Activated CD4-positive, CD25-positive, alpha-beta regulatory T cell (primary cell): ENCODE measurements at regions not wholly inside any gene's neighbourhood (a gene's known extent, or its start where the extent isn't known, plus 50 kb on each side); places are given as distances from the start of the nearest gene placed in this dataset.

Experiments
- DNase-seq, 4 experiments: peaks; one replicate each; lab custom pipeline; 2025; lab: John Stamatoyannopoulos, UW

DNA sequence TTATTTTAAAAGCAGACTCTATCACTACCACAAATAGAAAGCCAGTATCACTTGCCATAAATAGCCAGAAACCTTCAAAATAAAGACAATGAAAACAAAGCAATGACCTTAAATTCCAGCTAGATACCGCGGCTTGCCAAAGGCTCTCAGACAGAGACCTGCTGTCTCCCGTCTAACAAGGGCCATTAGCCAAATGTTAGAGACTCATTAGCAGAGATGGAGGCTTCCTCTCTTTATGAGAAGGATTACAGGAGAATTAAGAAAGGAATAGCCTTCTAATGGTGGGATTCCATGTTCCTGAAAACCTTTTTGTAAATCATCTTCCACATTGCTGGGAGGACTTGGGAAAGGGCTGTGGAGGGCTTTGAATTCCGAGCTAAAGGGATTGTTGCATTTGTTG lies 206.7 kb downstream of the AACS start:
- DNase-seq: no peak

DNA sequence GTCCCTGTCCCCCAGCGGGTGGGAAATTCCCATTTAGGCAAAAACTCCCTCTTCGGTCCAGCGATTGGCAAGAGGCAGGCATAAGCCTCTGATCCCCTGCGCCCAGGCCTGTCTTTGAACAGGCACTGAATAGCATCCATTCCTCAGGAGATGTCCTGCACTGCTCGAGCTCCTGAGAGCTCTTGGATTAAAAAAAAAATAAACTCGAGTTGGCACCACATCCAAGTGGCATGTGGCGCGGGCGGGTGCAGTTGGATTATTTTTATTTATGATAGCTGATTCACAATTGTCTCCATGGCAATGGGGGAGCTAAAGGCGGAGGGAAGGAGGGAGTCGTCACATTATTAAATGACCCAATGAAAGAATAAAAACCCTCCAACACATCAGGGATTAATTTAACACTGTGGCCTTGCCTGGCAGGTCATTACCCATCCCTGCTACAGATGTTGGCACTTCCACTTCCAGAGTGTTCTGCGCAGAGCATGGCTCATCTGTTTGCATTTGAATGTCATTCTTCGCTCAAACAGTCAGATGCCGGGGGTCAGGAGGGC lies 207.2 kb downstream of the AACS start:
- DNase-seq: no peak

DNA sequence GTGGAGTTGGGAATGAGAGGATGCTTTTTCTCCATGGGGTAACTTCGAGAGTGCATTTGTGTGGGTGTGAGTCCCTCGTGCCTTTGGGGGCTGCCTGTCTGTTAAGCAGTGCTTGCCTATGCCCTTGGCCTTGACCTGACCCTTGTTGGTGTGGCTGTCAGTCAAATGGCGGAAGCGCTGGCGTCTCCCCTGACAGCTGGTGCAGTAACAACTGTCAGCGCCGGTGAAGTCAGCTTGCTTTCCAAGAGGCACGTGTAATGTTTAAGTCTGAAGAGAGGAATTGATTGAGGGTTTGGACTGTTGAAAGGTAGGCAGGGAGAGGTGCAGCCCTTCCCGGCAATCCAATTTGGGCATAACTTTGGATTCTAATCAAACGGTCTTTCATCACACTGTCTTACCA lies 211.3 kb downstream of the AACS start:
- no peak for DNase-seq

DNA sequence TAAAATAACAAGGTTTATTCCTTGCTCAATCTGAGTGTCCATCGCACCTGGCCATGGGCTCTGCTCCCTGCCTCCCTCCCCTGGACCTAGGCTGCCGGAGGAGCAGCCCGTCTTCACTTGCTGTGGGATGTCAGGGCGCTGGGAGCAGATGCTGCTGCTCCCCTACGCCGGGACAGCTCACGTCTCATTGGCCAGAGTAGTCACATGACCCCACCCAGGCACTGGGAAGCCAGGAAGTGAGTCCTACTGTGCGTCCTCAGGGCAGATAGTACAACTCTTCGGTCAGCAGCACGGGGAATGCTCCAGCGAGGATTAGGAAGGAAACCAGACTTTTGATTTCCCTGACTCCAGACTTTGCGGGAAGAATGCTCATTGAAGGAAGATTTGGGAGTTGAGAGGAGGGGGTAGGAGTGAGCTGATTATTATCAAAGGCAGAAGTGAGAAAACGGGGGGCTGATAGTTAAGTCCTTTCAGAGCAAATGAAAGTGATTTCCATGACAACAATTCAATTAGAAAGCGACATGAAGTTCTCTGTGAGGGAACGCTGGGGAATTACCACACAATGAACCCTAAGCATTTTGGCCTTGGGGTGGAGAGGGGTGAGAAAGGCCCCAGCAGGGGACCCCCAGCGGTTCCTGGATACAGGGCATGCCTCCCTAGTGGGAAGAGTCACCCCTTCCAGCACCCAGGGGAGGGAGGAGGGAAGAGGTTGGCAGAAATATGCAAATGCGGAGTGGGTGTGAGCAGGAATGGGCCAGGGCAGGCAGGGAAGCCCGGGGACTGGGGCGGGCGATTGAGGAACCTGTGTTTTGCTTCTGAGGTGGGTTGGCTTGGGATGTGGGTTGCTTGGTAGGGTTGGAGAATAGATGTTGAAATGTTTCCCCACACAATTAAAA lies 215.5 kb downstream of the AACS start:
- DNase-seq: no peak

DNA sequence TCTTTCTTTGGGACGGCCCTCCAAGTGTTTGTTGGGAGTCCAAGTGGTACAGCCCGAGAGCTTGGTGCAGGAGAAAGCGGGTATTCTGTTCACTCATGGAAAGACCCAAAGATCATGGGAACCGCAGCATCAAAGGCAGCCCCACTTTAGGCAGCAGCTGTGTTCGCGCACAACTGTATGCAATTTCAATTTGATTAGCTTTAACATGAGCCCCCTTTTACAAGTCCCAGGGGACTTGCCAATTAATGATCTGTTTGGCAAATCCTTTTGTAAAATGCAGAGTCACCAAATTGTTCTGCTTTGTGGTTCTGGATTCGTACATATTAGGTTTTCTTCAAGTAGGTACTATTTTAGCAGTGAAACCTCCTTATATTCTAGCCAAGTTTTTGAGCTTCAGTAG lies 217.7 kb downstream of the AACS start:
- no peak for DNase-seq

DNA sequence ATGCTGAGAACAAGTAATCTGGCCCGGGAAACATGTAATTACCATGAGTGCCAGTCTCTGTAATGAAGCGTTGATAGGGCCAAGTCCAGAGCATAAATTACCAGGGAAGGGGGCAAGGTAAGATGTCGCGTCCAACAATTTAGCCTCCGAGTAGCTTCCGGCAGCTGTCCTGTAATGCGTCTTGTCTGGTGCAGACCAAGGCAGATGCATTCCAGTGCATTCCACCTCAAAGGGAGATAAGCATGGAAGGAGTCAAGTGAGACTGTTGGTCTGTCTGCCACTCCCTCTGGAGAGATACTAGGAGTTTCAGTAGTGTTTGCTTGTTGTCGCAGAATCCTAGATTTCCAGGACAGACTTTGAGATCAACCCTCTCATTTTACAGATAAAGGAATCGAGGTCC lies 218.3 kb downstream of the AACS start:
- DNase-seq: no peak

DNA sequence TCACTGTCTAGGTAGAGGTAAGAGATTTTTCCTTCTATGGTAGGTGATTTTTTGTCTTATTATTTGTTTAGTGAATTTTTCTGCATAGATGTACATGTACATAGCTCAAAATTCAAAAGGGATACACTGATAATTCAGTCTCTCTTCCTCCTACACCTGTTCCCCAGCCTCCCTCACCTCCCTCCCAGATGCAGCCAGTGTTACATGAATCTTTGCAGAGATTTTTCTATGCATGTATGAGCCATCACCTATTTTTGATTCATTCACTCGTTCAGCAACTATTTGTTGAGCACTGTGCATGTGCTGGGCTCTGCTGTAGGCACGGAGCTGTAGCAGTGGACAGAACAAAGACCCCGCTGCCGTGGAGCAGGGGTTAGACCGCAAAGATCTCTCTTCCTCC lies 218.9 kb downstream of the AACS start:
- DNase-seq: no peak

DNA sequence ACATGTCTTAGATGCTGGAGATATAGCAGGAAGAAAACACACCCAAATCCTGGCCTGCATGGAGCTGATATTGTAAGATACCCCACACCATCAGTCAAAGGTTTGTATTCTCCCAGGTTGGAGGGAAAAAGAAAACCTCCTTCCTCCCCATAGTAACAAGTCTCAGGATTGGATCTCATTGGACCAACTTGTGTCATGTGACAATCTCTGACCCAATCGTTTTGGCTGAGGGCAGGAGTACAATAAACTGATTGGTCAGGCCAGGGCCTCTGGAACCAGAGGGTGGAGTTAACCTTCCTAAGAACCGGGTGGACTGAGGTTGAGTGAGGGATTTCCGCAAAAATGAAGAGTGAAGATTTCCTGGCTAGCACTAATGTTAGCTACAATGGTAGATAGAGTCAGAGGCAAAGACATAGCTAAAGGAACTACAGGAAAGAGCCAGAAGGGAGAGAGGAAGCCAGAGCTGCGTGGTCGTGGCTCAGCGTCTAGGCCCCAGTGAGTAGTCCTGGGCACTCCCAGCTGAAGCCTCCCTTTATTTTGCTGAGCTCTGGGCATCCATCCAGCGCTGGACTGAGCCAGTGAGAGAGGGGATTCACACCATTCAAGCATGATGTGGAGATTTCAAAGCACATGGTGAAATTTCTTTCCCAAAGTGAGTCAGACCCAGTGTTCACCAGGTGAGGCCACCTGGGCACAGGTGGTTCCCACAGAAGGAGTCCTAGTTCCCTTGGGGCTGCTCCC lies 219.9 kb downstream of the AACS start:
- no peak for DNase-seq

DNA sequence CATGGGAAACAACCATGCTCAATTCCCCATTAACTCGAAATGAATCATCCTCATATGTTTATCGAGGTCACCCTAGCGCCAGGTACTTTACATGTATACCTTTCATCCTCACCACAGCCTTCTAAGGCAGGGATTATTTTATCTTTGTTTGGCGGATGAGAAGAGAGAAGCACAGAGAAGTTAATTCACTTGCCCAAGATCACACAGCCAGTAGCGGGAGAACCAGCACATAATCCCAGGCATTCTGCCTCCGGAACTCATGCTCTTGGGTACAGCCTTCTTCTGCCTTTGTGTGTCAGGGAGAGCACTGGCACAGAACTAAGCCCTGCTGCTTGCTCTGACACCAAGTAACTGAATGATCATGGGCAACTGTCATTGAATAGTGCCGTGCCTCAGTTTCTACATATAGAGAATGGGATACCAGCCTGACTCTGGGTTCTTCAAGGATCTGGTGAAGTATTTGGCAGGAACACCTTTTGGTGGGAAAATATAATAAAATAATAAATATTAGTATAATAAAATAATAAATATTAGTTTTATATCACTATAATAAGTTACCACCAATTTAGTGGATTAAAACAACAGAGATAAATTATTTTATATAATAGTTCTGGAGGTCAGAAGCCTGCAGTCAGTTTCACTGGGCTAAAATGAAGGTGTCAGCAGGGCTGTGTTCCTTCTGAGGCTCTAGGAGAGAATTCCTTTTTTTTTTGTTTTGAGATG lies 220.9 kb downstream of the AACS start:
- DNase-seq: no peak

DNA sequence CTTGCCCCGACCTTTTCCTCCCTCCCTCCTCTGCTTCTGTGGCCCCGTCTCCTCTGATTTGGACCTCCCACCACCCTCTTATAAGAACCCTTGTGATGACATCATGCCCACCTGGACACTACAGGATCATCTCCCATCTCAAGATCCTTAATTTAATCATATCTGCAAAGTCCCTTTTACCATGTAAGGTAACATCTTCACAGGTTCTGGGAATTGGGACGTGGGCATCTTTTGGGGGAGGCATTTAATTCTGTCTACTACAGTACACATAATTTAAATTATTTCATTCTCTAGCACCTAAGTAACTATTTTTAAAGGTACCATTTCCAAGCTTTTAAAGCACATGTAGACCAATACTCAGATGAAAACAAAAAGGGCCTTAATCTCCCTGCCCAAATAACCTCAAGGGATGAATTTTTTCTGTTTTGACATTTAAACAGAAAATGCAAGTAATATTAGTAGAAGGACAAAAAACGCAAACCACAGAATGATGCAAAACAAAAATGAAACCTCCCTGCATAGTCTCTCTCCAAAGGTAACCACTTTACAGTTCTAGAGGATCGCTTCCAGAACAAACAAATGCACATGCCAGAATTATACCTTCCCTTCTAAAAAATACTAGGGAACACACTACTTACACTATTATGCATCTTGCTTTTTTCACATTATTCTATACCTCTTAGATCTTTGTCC lies 222.1 kb downstream of the AACS start:
- DNase-seq: no peak

DNA sequence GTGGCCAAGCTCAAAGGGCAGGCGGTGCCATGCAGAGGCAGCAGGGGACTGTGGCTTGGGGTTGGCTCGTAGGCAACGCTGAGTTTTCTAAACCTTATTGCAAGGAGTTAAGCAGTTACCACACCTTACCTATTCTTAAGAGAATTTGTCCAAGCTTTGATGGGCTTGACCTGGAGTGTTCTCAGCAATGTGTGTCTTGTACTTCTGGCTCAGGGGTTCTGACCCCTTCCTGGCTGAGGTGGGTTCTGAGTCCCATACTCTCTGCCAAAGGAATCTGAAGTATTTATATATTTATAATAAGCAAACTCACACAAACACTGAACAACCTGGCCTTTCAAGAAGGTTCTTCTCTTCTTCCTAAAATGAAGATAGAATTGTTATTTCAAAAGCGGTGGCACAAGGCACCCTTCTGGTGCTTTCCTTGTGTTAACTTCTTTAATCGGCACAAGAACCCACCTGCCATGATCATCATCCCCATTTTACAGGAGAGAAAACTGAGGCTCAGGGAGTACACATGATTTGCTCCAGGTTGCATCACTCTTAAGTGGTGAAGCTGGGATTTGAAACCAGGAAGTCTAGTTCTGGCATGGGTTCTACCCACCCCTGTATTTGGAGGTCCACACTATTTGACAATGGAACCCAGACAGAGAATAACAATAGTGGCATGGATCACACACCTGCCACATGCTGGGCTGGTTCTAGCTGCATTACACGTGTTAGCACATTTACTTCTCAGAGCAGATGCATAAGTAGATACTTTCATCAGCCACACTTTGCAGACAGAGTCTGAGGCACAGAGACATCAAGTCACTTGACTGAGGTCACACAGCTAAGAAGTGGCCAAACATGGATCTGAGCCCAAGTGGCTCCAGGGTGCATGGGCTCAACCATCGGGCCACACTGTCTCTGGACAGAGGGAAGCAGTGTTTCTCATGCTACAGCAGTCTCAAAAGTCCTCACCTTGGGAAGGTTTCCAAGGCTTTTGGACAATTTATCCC lies 224.0 kb downstream of the AACS start:
- no peak for DNase-seq

DNA sequence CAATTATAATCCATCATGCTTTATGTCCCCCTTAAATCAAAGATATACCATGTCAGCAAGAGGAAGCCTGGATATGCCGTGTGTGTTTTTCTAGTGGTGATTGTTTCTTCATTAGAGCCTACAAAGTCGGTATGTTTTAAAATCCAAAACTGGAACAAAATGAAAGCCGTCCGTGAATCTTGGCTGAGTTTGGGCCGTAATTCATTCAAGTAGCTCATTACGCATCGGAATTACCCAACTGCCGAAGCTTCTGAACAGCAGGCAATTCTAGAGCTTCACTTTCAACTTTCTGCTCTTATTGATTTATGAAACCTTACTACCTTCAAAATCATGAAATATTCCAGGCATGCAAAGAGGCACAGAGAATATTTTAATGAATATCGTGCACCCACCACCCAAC lies 224.7 kb downstream of the AACS start:
- no peak for DNase-seq

DNA sequence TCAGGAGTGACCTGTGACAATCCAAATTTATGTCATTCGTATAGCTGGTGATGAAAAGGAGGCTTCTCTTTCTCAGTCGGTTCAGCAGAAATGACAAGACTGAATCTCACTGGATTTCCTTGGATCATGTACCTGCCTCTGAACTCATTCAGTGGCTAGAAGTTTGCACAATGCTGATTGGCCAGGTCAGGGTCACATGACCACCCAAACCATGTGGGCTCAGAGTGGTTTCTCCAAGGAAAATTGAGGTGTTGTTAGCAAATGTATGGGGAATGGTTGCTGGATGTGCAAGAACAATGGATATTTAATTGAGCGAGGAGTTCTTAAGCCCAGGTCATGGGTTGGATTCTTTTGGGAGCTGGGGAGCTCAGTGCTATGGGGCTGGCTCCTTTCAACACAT lies 227.5 kb downstream of the AACS start:
- no peak for DNase-seq

DNA sequence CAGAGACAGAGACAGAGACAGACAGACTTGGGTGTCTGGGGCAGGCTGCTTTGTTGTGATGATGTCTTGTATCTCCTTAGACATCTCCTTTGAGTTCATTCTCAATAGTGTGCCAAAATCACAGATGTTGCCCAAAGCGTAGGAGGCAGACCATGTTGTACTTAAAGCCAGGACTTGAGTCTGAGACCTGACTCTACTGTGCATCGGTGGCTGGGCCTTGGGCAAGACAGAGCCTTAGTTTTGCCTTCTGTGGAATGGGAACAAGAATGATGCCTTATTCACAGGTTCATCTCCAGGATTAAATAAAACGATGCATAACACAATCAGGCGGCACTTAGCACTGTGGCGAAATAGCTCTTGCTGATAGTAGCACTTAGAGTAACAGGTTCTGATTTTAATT lies 230.3 kb downstream of the AACS start:
- DNase-seq: no peak

DNA sequence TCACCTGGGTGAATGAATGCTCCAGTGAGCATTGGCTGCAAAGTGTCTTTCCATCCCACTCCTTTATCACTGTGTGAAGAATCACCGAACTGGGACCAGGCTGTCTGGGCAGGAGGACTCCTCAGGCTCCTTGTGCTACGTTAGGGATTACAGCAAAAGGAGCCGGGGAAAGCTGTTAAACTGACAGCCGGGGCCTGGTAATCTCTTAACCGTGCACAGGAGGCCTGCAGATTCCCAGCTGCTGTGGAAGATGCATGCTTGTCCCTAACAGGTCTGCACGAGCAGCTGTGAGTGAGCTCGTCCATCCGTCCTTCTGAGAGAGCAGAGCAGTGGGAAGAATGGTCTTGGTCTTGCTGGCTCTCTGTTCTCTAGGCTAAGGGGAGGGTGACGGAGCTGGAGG lies 231.5 kb downstream of the AACS start:
- DNase-seq: no peak

DNA sequence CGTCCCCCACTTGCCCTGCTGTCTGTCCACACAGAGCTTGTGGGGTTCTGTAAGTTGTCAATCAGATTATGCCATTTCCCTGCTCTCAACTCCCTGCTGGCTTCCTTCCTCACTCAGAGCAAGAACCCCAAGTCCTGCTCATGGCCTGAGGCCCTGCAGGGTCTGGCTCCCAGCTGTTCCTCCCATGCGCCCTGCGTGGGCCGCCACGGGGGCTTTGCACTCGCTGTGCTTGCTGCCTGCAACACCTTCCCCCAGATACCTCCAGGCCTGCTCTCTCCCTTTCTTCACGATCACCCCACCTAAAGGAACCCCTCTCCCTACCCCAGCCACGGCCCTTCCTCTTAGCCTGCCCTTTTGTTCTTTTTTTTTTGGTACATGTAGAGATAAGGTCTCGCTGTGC lies 234.6 kb downstream of the AACS start:
- DNase-seq: no peak

DNA sequence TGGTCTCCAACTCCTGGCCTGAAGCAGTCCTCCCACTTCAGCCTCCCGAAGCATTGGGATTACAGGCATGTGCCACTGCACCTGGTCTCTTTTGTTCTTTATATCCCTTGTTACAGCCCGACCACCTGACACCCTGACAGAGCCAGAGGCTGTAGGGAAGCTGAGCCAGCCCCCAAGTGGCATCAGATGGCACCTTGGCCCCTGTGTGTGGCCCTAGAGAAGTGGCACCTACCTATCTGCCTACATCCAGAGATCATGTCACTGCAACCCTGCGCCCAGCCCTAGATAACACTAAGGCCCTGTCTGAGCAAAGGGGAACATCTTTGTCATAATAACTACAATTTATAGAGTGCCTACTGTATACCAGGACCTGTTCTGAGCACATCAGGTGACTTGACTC lies 235.0 kb downstream of the AACS start:
- no peak for DNase-seq

DNA sequence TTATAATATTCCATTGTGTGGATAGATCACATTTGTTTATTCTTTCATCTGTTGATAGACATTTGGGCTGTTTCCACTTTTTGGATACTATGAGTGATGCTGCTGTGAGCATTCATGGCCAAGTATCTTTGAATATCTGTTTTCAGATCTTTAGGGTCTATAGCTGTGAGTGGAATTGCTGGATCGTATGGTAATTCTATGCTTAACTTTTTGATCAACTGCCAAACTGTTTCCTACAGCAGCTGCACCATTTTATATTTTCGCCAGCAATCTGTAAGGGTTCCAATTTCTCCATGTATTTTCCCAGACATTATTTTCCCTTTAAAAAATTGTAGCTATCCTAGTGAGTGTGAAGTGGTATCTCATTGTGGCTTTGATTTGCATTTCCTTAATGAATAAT lies 238.1 kb downstream of the AACS start:
- DNase-seq: no peak

DNA sequence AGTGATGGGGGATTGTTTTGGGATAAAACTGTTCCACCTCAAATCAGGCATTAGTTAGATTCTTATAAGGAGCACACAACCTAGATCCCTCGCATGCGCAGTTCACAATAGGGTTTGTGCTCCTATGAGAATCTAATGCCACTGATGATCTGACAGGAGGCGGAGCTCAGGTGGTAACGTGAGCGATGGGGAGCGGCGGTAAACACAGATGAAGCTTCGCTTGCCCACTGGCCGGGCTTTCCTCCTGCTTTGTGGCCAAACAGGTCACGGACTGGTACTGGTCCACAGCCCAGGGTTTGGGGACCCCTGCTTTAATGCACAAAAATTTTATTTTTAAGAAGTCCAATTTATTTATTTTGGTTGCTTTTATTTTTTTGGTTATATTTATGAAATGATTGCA lies 238.8 kb downstream of the AACS start:
- DNase-seq: no peak

DNA sequence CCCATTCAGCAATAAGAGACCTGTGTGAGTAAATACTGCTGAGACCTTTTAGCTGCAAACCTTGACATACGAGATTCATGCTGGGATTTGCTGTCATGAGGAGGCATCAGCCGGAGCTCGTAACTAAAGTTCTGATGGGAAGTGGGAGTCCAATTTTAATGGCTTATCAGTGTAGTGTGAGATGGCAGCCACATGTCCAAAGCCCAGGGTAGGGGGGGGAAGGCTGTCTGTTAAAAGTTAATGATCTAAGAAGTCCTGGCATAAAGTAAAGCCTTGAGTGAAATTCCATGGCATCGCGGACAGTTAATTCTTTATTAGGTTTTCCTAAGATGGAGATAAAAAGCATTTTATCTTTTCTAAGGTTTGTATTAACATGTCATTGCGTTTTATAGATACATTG lies 240.0 kb downstream of the AACS start:
- no peak for DNase-seq

DNA sequence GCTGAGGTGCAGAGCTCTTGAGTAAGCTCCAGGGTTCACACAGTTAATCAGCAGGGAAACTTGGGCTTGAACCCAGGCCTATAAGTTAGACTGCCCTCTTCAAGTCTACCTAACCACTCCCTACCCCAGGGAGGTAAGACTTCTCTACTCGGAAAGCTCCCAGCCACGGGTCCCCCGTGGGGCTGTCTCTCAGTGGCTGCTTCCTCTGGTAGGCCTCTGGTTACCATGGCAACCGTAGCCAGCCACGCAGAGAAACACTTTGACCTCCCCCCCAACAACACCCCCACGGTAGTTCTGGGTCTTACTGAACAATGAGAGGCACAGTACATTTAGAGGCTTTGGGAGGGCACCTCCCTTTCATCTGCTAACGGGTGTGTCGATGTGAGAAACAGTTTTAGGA lies 245.2 kb downstream of the AACS start:
- no peak for DNase-seq
